Panc1 (cell line): ENCODE measurements at regions not wholly inside any gene's neighbourhood (a gene's known extent, or its start where the extent isn't known, plus 50 kb on each side); places are given as distances from the start of the nearest gene placed in this dataset.

Source experiments
- ATAC-seq: fragments of 200-7000 bp; cut with Tn5 transposase; 2 replicates; pipeline ENCODE4 v1.9.1; 2020; ENCODE audit warnings: mild to moderate bottlenecking, moderate library complexity
- BruUV-seq: library from RNA; stranded (reverse); fragments of 400-500 nt; replicated peaks from 2 replicates; lab custom pipeline; 2021; lab: Mats Ljungman, UMichigan
- CTCF ChIA-PET: fragments of 300-600 bp; sonication (Branson Sonifier 250); formaldehyde crosslinking; loops from one replicate; lab custom pipeline; 2022; ENCODE audit warnings: antibody characterized with exemption; lab: Charles Lee
- POLR2A ChIA-PET: fragments of 300-600 bp; sonication (Branson Sonifier 250); formaldehyde crosslinking; loops from one replicate; lab custom pipeline; 2022; ENCODE audit warnings: antibody characterized with exemption; lab: Charles Lee
- DNase-seq: peaks from one replicate; pipeline ENCODE4 v3.0.0-alpha.2; 2010; ENCODE audit warnings: low read depth, low spot score
- H3K27ac ChIP-seq: 2 replicates; pipeline ENCODE4 v1.5.1; 2011; ENCODE audit warnings: mild to moderate bottlenecking, low read length, inconsistent platforms
- H3K27me3 ChIP-seq: fragments of 200-500 bp; sonication (Bioruptor generic); 2 replicates; pipeline ENCODE4 v1.6.0; 2014; ENCODE audit warnings: low read length, inconsistent platforms; ENCODE audit not compliant: control insufficient read depth, insufficient read depth
- H3K36me3 ChIP-seq: fragments of 200-500 bp; sonication (Bioruptor generic); 2 replicates; pipeline ENCODE4 v1.5.1; 2014; ENCODE audit warnings: inconsistent platforms, mild to moderate bottlenecking, low read length, moderate library complexity; ENCODE audit not compliant: control insufficient read depth, insufficient read depth
- H3K4me1 ChIP-seq: 2 replicates; pipeline ENCODE4 v1.5.1; 2011; ENCODE audit warnings: inconsistent platforms, mild to moderate bottlenecking, low read length, moderate library complexity; ENCODE audit not compliant: control insufficient read depth, insufficient read depth
- H3K4me3 ChIP-seq, 2 experiments: 2 replicates each; pipeline ENCODE4 v1.5.1; 2011 to 2012; ENCODE audit warnings: low read depth in 2 of 2, low read length in 2 of 2, mild to moderate bottlenecking in 2 of 2, inconsistent platforms in 1 of 2, moderate library complexity in 1 of 2
- H3K9me3 ChIP-seq: fragments of 200-500 bp; sonication (Bioruptor generic); 2 replicates; pipeline ENCODE4 v1.5.1; 2014; ENCODE audit warnings: low read depth, mild to moderate bottlenecking, inconsistent platforms, low read length, moderate library complexity; ENCODE audit not compliant: control insufficient read depth, insufficient read depth
- POLR2AphosphoS5 ChIP-seq: IDR thresholded peaks from 2 replicates; pipeline ENCODE4 v1.6.1; 2012; ENCODE audit warnings: mild to moderate bottlenecking, low read depth, low read length, moderate library complexity
- REST ChIP-seq, 2 experiments: IDR thresholded peaks; 2 replicates each; pipeline ENCODE4 v1.6.1; 2011 to 2012; ENCODE audit warnings: low read depth in 2 of 2, control low read depth in 1 of 2, low read length in 1 of 2, mild to moderate bottlenecking in 1 of 2, moderate library complexity in 1 of 2; ENCODE audit not compliant: insufficient read depth in 1 of 2
- SIN3A ChIP-seq: IDR thresholded peaks from 2 replicates; pipeline ENCODE4 v1.6.1; 2012; ENCODE audit warnings: low read depth, mild to moderate bottlenecking, low read length, moderate library complexity, borderline replicate concordance; ENCODE audit not compliant: insufficient read depth
- TCF7L2 ChIP-seq: IDR thresholded peaks from 2 replicates; pipeline ENCODE4 v1.6.1; 2011; ENCODE audit warnings: mild to moderate bottlenecking, low read depth, low read length, inconsistent platforms
- in situ Hi-C: cut with HindIII; loops from 2 replicates; pipeline ENCODE4 v1.10.0; 2016; ENCODE audit warnings: low sequenced_read_pairs, low pct_unique_long_range_greater_than_20kb
- intact Hi-C: fragments of 100-400 bp; cut with micrococcal nuclease; formaldehyde crosslinking; loops from one replicate; pipeline ENCODE4 v1.10.0; 2022; ENCODE audit not compliant: unreplicated experiment
- TF ChIP-seq, protein P1 (sequence below): fragments of 450-650 bp; IDR thresholded peaks from 2 replicates; pipeline ENCODE4 v1.5.1; 2017; ENCODE audit warnings: mild to moderate bottlenecking

DNA sequence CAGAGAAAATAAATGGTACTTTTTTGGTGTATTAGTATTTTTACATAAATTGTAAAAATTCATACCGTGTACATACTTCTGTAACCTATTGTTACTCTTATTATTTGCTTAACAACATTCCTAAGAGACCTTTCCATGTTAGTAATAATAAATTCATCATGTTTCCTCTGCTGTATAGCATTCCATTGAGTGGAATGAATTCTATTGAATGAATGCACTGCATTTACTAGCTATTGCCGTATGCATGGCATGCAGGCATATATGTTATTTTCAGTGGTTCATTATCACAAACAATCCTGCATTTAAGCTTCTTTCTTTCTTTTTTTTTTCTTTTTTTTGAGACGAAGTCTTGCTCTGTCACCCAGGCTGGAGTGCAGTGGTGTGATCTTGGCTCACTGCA, 137.6 kb upstream of the TBX3 start:
- intact Hi-C loops, result no loop called here
- H3K9me3 ChIP-seq, result no peaks in the 10 kb centered on the region
- H3K36me3 ChIP-seq, result no peaks in the 10 kb centered on the region
- no TSS peak for BruUV-seq
- ATAC-seq (no peak), DNase-seq (no peak)
- H3K4me3 ChIP-seq, result no peak overlapping the region
- TF ChIP-seq TCF7L2 (no peak), REST (IDR thresholded peaks at IDR 0.05; ENCODE audit: insufficient read depth in 1 of 2, low read depth in 2 of 2, low read length in 1 of 2) (no peak), POLR2AphosphoS5 (no peak), SIN3A (no peak)
- TF ChIP-seq, protein P1, sequence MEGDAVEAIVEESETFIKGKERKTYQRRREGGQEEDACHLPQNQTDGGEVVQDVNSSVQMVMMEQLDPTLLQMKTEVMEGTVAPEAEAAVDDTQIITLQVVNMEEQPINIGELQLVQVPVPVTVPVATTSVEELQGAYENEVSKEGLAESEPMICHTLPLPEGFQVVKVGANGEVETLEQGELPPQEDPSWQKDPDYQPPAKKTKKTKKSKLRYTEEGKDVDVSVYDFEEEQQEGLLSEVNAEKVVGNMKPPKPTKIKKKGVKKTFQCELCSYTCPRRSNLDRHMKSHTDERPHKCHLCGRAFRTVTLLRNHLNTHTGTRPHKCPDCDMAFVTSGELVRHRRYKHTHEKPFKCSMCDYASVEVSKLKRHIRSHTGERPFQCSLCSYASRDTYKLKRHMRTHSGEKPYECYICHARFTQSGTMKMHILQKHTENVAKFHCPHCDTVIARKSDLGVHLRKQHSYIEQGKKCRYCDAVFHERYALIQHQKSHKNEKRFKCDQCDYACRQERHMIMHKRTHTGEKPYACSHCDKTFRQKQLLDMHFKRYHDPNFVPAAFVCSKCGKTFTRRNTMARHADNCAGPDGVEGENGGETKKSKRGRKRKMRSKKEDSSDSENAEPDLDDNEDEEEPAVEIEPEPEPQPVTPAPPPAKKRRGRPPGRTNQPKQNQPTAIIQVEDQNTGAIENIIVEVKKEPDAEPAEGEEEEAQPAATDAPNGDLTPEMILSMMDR, result no peak
- H3K4me1 ChIP-seq, result no peaks in the 10 kb centered on the region
- no peak overlapping the region for H3K27ac ChIP-seq
- in situ Hi-C loops, result no loop called here
- ChIA-PET CTCF (no interaction called here), POLR2A (no interaction called here)
- no peaks in the 10 kb centered on the region for H3K27me3 ChIP-seq

- no peaks in the 10 kb centered on the region for H3K4me1 ChIP-seq
- DNase-seq (no peak), ATAC-seq (no peak)
- H3K27ac ChIP-seq, result no peak overlapping the region
- H3K4me3 ChIP-seq, result no peak overlapping the region
- no TSS peak for BruUV-seq
- intact Hi-C loops (no loop called here), in situ Hi-C loops (no loop called here)
- no peaks in the 10 kb centered on the region for H3K36me3 ChIP-seq
- no peaks in the 10 kb centered on the region for H3K27me3 ChIP-seq
- no peaks in the 10 kb centered on the region for H3K9me3 ChIP-seq
- ChIA-PET CTCF (no interaction called here), POLR2A (no interaction called here)
- TF ChIP-seq, protein P1, result no peak
- TF ChIP-seq TCF7L2 (no peak), POLR2AphosphoS5 (no peak), REST (IDR thresholded peaks at IDR 0.05; ENCODE audit: insufficient read depth in 1 of 2, low read depth in 2 of 2, low read length in 1 of 2) (no peak), SIN3A (no peak)
Observed at GRCh38 chr12:114820796-114821195, 136.8 kb upstream of the TBX3 start.
